Transverse colon (tissue), 4 donors: ENCODE measurements at regions not wholly inside any gene's neighbourhood (a gene's known extent, or its start where the extent isn't known, plus 50 kb on each side); places are given as distances from the start of the nearest gene placed in this dataset.

Source experiments
- EP300 ChIP-seq: sonication (generic); formaldehyde crosslinking; IDR thresholded peaks from one replicate; pipeline ENCODE4 v1.6.1; 2017; ENCODE audit warnings: antibody characterized with exemption, low read depth
- POLR2A ChIP-seq: fragments of 450-650 bp; IDR thresholded peaks from one replicate; pipeline ENCODE4 v1.6.1; 2016; ENCODE audit warnings: antibody characterized with exemption, mild to moderate bottlenecking, moderate library complexity
- POLR2AphosphoS5 ChIP-seq, 3 donors: sonication (generic); formaldehyde crosslinking; IDR thresholded peaks; one replicate each; pipeline ENCODE4 v1.6.1; 2016; ENCODE audit warnings: antibody characterized with exemption in 3 of 3
- TF ChIP-seq, protein P1 (sequence below), 5 experiments: fragments of 200-600 bp in 3 of 5; fragments of 450-650 bp in 2 of 5; sonication (generic) in 3 of 5; IDR thresholded peaks; 1 replicate in 2 of 5; 2 replicates in 3 of 5; pipeline ENCODE4 v1.5.1; 2016 to 2017; ENCODE audit warnings: antibody characterized with exemption in 5 of 5, inconsistent platforms in 3 of 5, mild to moderate bottlenecking in 2 of 5, moderate library complexity in 1 of 5

DNA sequence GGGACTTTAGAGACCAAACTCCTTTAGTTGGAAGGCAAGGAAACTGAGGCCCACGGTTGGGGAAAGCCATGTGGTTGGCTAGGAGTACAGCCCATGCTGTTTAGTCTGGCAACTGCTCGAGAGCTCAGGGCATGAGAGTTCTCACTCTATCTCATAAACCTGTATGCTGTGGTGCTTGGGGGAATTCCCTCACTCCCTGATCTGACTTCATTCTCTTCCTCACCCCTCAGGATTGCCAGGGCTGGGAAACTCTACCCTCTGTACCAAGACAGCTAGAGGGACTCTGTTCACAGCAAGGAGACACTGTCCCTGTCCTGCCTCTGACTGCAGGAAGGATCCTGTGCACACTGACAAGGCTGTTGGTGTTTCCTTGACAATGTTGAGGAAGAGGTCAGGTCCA is 230.2 kb downstream of the ZNF621 start:
- TF ChIP-seq, protein P1, sequence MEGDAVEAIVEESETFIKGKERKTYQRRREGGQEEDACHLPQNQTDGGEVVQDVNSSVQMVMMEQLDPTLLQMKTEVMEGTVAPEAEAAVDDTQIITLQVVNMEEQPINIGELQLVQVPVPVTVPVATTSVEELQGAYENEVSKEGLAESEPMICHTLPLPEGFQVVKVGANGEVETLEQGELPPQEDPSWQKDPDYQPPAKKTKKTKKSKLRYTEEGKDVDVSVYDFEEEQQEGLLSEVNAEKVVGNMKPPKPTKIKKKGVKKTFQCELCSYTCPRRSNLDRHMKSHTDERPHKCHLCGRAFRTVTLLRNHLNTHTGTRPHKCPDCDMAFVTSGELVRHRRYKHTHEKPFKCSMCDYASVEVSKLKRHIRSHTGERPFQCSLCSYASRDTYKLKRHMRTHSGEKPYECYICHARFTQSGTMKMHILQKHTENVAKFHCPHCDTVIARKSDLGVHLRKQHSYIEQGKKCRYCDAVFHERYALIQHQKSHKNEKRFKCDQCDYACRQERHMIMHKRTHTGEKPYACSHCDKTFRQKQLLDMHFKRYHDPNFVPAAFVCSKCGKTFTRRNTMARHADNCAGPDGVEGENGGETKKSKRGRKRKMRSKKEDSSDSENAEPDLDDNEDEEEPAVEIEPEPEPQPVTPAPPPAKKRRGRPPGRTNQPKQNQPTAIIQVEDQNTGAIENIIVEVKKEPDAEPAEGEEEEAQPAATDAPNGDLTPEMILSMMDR (IDR thresholded peaks at IDR 0.05): no peak
- no peak for TF ChIP-seq POLR2A
- no peak for TF ChIP-seq POLR2AphosphoS5 (IDR thresholded peaks at IDR 0.05)
- no peak for TF ChIP-seq EP300
